ENCODE measurements at regions not wholly inside any gene's neighbourhood (a gene's known extent, or its start where the extent isn't known, plus 50 kb on each side); places are given as distances from the start of the nearest gene placed in this dataset.

DNA sequence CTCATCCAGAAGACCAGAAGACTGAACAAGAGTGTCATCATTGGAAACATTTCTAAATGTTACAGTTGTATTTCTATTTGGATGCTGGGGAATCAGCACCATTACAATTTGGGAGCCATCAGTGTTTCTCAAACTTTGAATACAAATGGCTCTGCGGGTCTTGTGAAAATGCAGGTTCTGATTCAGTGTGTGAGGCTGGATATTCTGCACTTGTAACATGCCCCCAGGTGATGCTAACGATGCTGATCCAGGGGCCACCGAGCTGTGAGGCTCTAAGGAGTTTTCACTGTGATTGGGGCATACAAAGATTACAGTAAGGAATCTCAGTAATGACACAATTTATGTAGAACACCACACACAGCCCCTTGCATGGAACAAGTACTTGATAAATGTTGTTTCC lies 167.7 kb downstream of the ACTL7B start:
- TF ChIP-seq ZNF777 (tag by site-specific recombination; IDR thresholded peaks at IDR 0.05; ENCODE audit: borderline replicate concordance) (no peak), ZBTB17 (tag by site-specific recombination; IDR thresholded peaks at IDR 0.05) (no peak), TCF7L2 (IDR thresholded peaks at IDR 0.05; ENCODE audit: borderline replicate concordance, low read depth, low read length) (no peak)
